NCI-H2107 (cell line): ENCODE measurements at regions not wholly inside any gene's neighbourhood (a gene's known extent, or its start where the extent isn't known, plus 50 kb on each side); places are given as distances from the start of the nearest gene placed in this dataset.

Experiments used
- DNase-seq: peaks from one replicate; lab custom pipeline; 2025; lab: John Stamatoyannopoulos, UW

- no peak for DNase-seq
Measured at GRCh38 chr7:67764289-67764688, 767.7 kb downstream of the TYW1 start.

GRCh38 chr7:67765481-67766175, 769.0 kb downstream of the TYW1 start:
- DNase-seq: no peak

GRCh38 chr7:67766906-67767410, 770.3 kb downstream of the TYW1 start:
- DNase-seq: no peak

GRCh38 chr7:67771846-67772605, 775.4 kb downstream of the TYW1 start:
- no peak for DNase-seq

GRCh38 chr7:67773081-67773480, 776.4 kb downstream of the TYW1 start:
- DNase-seq: no peak

- DNase-seq: no peak
Measured at GRCh38 chr7:67777119-67777518, 780.5 kb downstream of the TYW1 start.

- no peak for DNase-seq
Measured at GRCh38 chr7:67781841-67782240, 785.2 kb downstream of the TYW1 start.

- no peak for DNase-seq
Measured at GRCh38 chr7:67786021-67786420, 789.4 kb downstream of the TYW1 start.

GRCh38 chr7:67788669-67789068, 792.0 kb downstream of the TYW1 start:
- DNase-seq: no peak

GRCh38 chr7:67791918-67792317, 795.3 kb downstream of the TYW1 start:
- DNase-seq: no peak

GRCh38 chr7:67794544-67794943, 797.9 kb downstream of the TYW1 start:
- DNase-seq: no peak

- DNase-seq: no peak
Measured at GRCh38 chr7:67803789-67804188, 807.2 kb downstream of the TYW1 start.

- DNase-seq: no peak
Measured at GRCh38 chr7:67805921-67806471, 809.4 kb downstream of the TYW1 start.

GRCh38 chr7:67807826-67808225, 811.2 kb downstream of the TYW1 start:
- DNase-seq: no peak

- no peak for DNase-seq
Measured at GRCh38 chr7:67809586-67809985, 813.0 kb downstream of the TYW1 start.

GRCh38 chr7:67813621-67814292, 817.1 kb downstream of the TYW1 start:
- no peak for DNase-seq

GRCh38 chr7:67817481-67817880, 820.8 kb downstream of the TYW1 start:
- DNase-seq: no peak

GRCh38 chr7:67821116-67821515, 824.5 kb downstream of the TYW1 start:
- no peak for DNase-seq

- DNase-seq: no peak
Measured at GRCh38 chr7:67823345-67823744, 826.7 kb downstream of the TYW1 start.

GRCh38 chr7:67825356-67825755, 828.7 kb downstream of the TYW1 start:
- DNase-seq: no peak

- DNase-seq: no peak
Measured at GRCh38 chr7:67841896-67842295, 845.3 kb downstream of the TYW1 start.

GRCh38 chr7:67842571-67842970, 845.9 kb downstream of the TYW1 start:
- DNase-seq: no peak
